GM10266 (cell line): ENCODE measurements at regions not wholly inside any gene's neighbourhood (a gene's known extent, or its start where the extent isn't known, plus 50 kb on each side); places are given as distances from the start of the nearest gene placed in this dataset.
"Not testable (repeated sequence)": the region's sequence is repeated elsewhere in the genome, so short reads cannot be mapped to it uniquely, and the experiment has no call there.

Experiments used
- DNase-seq: peaks from one replicate; pipeline ENCODE4 v3.0.0; 2012; ENCODE audit errors: extremely low spot score
- TF ChIP-seq, protein P1 (sequence below): IDR thresholded peaks from 2 replicates; pipeline ENCODE4 v1.5.1; 2012; ENCODE audit warnings: mild to moderate bottlenecking, low read depth; ENCODE audit not compliant: control insufficient read depth, insufficient read depth; ENCODE audit errors: missing control alignments

DNA sequence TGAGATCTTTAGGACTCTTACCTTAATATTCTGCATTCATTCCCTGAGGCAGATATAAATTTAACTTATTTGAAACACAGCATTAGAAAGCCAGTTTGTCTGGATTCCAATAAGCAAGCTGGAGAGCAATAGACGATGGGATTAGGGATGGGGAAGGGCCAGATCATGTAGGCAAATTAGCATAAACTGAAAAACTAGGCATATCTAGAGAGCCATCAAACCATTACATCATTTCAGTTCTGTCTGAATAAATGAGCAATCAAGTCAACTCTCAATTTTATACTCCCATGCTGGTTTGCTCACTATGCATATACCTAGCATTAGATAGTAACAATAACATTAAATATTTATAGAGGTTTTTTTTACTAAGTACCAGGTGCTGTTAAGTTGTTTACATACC is 583.6 kb upstream of the LRRN3 start:
- TF ChIP-seq, protein P1, sequence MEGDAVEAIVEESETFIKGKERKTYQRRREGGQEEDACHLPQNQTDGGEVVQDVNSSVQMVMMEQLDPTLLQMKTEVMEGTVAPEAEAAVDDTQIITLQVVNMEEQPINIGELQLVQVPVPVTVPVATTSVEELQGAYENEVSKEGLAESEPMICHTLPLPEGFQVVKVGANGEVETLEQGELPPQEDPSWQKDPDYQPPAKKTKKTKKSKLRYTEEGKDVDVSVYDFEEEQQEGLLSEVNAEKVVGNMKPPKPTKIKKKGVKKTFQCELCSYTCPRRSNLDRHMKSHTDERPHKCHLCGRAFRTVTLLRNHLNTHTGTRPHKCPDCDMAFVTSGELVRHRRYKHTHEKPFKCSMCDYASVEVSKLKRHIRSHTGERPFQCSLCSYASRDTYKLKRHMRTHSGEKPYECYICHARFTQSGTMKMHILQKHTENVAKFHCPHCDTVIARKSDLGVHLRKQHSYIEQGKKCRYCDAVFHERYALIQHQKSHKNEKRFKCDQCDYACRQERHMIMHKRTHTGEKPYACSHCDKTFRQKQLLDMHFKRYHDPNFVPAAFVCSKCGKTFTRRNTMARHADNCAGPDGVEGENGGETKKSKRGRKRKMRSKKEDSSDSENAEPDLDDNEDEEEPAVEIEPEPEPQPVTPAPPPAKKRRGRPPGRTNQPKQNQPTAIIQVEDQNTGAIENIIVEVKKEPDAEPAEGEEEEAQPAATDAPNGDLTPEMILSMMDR, result no peak

DNA sequence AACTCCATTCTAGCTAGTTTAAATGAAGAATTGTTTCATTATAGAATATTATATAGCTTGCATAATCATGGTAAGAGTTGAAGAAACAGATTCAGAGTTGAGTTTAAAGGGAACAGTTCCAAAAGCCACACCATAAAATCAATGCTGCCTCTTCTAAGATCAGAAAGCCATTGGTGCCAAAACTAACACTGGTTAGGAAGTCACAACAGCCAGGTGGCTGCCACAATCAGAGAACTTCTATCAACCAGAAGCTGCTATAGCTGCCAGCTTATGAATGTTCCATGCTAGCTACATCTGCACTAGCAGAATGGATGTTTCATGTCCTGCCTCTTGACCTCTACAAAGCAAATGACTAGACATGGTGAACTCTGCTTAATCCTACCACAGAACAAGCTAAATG is 583.1 kb upstream of the LRRN3 start:
- no peak for DNase-seq
- TF ChIP-seq, protein P1, result no peak

More for the DNA sequence above, 583.6 kb upstream of the LRRN3 start:
- DNase-seq, result no peak

DNA sequence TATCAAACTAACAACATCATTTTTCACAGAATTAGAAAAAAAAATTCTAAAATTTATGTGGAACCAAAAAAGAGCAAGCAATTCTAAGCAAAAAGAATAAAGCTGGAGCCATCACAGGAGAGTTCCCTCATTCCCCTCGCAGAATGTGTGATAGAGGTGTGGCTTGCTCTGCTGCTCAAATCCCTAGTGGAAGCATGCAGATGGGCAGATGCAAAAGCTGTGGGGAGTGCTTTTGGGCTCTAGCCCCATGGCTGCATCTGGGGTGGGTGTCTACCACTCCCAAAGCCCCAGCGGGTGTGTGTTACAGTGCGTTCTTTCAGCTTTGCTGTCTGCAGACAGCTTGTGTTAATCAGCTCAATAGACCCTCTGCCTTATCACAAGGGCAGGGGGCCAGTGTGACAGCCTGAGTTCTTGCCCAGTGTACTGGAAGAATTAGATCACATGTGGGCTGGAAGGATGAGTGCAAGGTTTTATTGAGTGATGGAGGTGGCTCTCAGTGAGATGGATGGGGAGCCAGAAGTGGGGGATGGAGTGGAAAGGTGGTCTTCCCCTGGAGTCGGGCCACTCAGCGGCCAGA is 575.9 kb upstream of the LRRN3 start:
- DNase-seq, result not testable (repeated sequence)

DNA sequence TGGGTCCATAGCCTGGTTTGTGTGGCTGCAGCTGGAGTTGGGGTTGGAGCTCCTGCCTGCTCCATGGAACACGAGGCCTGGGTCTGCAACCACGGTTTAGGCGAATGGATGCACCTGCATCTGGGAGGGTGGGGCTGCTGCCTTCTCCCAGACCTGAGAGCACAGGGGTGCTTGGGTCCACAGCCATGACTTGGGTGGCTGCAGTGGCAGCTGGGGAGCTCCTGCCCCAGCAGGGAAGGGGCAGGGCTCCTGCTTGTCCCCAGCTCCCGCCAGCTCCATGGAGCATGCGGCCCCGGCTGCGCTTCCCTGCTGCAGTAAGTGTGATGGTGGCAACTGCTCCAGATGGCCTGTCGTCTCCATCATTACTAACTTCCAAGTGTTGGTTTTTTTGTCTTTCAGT is 571.1 kb upstream of the LRRN3 start:
- DNase-seq, result no peak
- TF ChIP-seq, protein P1, result no peak

DNA sequence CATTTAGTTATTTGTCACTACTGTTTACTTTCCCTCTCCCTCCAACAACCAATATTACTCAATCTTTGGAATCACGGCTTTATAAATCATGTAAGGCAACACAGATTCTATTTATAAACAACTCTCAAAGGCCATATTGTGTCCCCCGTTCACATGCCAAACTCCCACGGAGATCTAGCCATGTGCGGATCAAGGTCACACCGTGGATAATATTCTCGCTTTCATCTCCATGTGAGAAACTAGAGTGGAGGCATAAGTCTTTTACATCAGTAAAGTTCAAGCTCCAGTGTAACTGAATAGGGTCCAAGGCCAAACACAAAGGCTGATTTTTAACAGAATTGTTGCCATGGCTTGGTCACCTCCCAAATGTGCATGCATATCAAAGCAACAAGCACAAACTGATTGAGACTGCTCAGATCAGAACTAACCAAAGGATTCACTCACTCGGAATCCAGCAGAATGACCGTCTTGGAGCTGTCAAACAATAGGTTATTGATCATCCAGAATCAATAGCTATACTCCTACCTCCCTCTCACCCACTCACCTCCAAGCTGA is 569.5 kb upstream of the LRRN3 start:
- DNase-seq, result no peak
- TF ChIP-seq, protein P1, result no peak

DNA sequence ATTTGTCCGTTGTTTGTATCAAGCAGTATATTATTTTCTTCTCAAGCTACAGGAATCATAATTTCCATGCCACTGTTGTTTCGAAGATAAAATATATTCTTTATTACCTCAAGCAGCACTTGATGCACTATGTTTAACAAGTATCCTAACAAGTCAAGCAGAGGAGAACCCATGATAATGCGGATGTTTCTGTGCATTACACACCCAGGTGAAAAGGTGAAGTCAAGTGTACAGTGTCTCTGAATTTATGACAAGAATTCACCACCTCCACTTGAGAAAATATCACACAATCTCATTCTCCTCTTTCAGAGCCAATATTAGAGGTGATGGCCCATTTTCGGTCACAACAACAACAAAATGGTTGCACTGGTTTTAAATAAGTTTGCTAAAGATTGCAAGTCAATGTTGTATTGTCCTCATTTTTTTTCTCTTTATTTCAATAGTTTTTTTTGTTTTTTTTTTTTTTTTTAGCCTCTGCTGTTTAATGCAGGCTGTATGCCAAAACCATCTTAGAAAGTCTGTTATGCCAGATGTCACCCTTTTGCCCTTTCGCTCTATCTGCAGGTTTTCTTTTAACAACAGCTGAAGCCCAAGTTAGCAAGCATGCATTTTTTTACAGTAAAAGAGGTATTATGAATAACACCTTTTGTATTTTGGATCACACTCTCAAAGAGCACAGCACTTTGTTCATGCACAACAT is 568.7 kb upstream of the LRRN3 start:
- TF ChIP-seq, protein P1, result no peak
- no peak for DNase-seq

DNA sequence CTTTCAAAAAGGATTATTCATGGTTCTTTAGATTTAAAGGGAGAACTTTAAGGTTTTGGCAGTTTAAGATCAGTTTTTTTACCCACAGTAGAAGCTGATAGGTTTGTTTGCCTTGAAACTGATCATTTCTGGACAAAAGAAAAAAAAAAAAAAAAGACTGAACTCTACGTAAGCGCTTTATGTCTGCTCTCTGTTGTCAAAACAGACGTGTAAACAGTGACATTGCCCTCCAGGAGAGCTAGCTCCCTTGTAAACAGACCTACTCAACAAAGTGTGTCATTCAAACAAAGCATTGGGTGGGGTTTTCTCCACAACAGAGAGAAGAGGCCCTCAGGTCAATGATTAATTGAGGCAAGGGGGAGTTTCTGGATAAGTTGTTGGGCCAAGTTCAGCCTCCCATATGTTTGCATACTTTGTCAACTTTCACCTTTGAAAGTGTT is 568.1 kb upstream of the LRRN3 start:
- no peak for DNase-seq

More for the DNA sequence above, 568.1 kb upstream of the LRRN3 start:
- TF ChIP-seq, protein P1, result no peak
